Central memory CD8-positive, alpha-beta T cell (primary cell): ENCODE measurements at regions not wholly inside any gene's neighbourhood (a gene's known extent, or its start where the extent isn't known, plus 50 kb on each side); places are given as distances from the start of the nearest gene placed in this dataset.

Experiments used
- ATAC-seq: fragments of 150-1000 bp; cut with Tn5 transposase; replicated peaks from 2 replicates; pipeline ENCODE4 v1.10.0; 2022; ENCODE audit warnings: mild to moderate bottlenecking, moderate FRiP score, moderate number of reproducible peaks; ENCODE audit not compliant: poor library complexity, severe bottlenecking; ENCODE audit errors: extremely low read depth
- DNase-seq, 2 donors: peaks; one replicate each; pipeline ENCODE4 v3.0.0; 2021; ENCODE audit warnings: low spot score in 2 of 2
- H3K27ac Mint-ChIP-seq: one replicate; pipeline ENCODE4 v1.8.0; 2022; ENCODE audit warnings: low read depth, mild to moderate bottlenecking, moderate library complexity, mixed read lengths
- H3K27me3 Mint-ChIP-seq: one replicate; pipeline ENCODE4 v1.8.0; 2022; ENCODE audit warnings: mixed read lengths
- H3K36me3 Mint-ChIP-seq: one replicate; pipeline ENCODE4 v1.8.0; 2022; ENCODE audit warnings: mild to moderate bottlenecking, moderate library complexity, mixed read lengths; ENCODE audit not compliant: insufficient read depth
- H3K4me1 Mint-ChIP-seq: one replicate; pipeline ENCODE4 v1.8.0; 2022; ENCODE audit warnings: mixed read lengths
- H3K4me3 Mint-ChIP-seq: one replicate; pipeline ENCODE4 v1.8.0; 2022; ENCODE audit warnings: mild to moderate bottlenecking, moderate library complexity, mixed read lengths
- H3K9me3 Mint-ChIP-seq: one replicate; pipeline ENCODE4 v1.8.0; 2022; ENCODE audit warnings: mixed read lengths

- ATAC-seq: no peak
Observed at GRCh38 chr16:73846007-73846330, 450.6 kb upstream of the PSMD7 start.

GRCh38 chr16:73845238-73846006, 451.2 kb upstream of the PSMD7 start:
- Mint-ChIP-seq H3K4me3 (no peak overlapping the region), H3K27ac (no peak overlapping the region), H3K9me3 (peaks cover 6% of the 10 kb centered on the region), H3K36me3 (peaks cover 2% of the 10 kb centered on the region), H3K27me3 (no peaks in the 10 kb centered on the region), H3K4me1 (no peaks in the 10 kb centered on the region)
- DNase-seq (no peak), ATAC-seq (no peak)

More at GRCh38 chr16:73846007-73846330, 450.6 kb upstream of the PSMD7 start:
- no peaks in the 10 kb centered on the region for H3K4me1 Mint-ChIP-seq
- DNase-seq: no peak
- no peak overlapping the region for H3K27ac Mint-ChIP-seq
- peaks cover 6% of the 10 kb centered on the region for H3K9me3 Mint-ChIP-seq
- no peak overlapping the region for H3K4me3 Mint-ChIP-seq
- no peaks in the 10 kb centered on the region for H3K27me3 Mint-ChIP-seq
- H3K36me3 Mint-ChIP-seq: peaks cover 2% of the 10 kb centered on the region

GRCh38 chr16:73840728-73841127, 455.9 kb upstream of the PSMD7 start:
- H3K27me3 Mint-ChIP-seq: no peaks in the 10 kb centered on the region
- no peak for ATAC-seq
- no peak overlapping the region for H3K4me3 Mint-ChIP-seq
- H3K4me1 Mint-ChIP-seq: no peaks in the 10 kb centered on the region
- H3K36me3 Mint-ChIP-seq: no peaks in the 10 kb centered on the region
- DNase-seq: no peak
- H3K27ac Mint-ChIP-seq: no peak overlapping the region
- peaks cover 18% of the 10 kb centered on the region for H3K9me3 Mint-ChIP-seq

- Mint-ChIP-seq H3K4me3 (no peak overlapping the region), H3K4me1 (no peaks in the 10 kb centered on the region), H3K9me3 (no peaks in the 10 kb centered on the region), H3K27ac (no peak overlapping the region), H3K27me3 (no peaks in the 10 kb centered on the region), H3K36me3 (no peaks in the 10 kb centered on the region)
- ATAC-seq (no peak), DNase-seq (no peak)
Observed at GRCh38 chr16:73831220-73831619, 465.4 kb upstream of the PSMD7 start.

- DNase-seq (no peak), ATAC-seq (no peak)
- Mint-ChIP-seq H3K27me3 (no peaks in the 10 kb centered on the region), H3K27ac (no peak overlapping the region), H3K4me3 (no peak overlapping the region), H3K36me3 (no peaks in the 10 kb centered on the region), H3K4me1 (no peaks in the 10 kb centered on the region), H3K9me3 (peaks cover 5% of the 10 kb centered on the region)
Observed at GRCh38 chr16:73823205-73823849, 473.3 kb upstream of the PSMD7 start.

GRCh38 chr16:73817526-73818324, 478.9 kb upstream of the PSMD7 start:
- no peak for ATAC-seq
- Mint-ChIP-seq H3K9me3 (peaks cover 3% of the 10 kb centered on the region), H3K27ac (no peak overlapping the region)

GRCh38 chr16:73813527-73813926, 483.1 kb upstream of the PSMD7 start:
- no peaks in the 10 kb centered on the region for H3K36me3 Mint-ChIP-seq
- no peak overlapping the region for H3K4me3 Mint-ChIP-seq
- H3K4me1 Mint-ChIP-seq: no peaks in the 10 kb centered on the region
- peaks cover 6% of the 10 kb centered on the region for H3K9me3 Mint-ChIP-seq
- no peak for DNase-seq
- no peak overlapping the region for H3K27ac Mint-ChIP-seq
- ATAC-seq: no peak
- H3K27me3 Mint-ChIP-seq: no peaks in the 10 kb centered on the region

More at GRCh38 chr16:73817526-73818324, 478.9 kb upstream of the PSMD7 start:
- H3K4me1 Mint-ChIP-seq: no peaks in the 10 kb centered on the region
- H3K36me3 Mint-ChIP-seq: no peaks in the 10 kb centered on the region
- H3K4me3 Mint-ChIP-seq: no peak overlapping the region
- no peaks in the 10 kb centered on the region for H3K27me3 Mint-ChIP-seq
- no peak for DNase-seq

GRCh38 chr16:73804456-73804855, 492.2 kb upstream of the PSMD7 start:
- Mint-ChIP-seq H3K4me1 (no peaks in the 10 kb centered on the region), H3K9me3 (peaks cover 24% of the 10 kb centered on the region), H3K36me3 (no peaks in the 10 kb centered on the region), H3K27ac (no peak overlapping the region), H3K27me3 (no peaks in the 10 kb centered on the region), H3K4me3 (no peak overlapping the region)
- DNase-seq (no peak), ATAC-seq (no peak)

- Mint-ChIP-seq H3K36me3 (peaks cover 2% of the 10 kb centered on the region), H3K9me3 (peaks cover 23% of the 10 kb centered on the region), H3K27ac (no peak overlapping the region), H3K4me3 (no peak overlapping the region), H3K4me1 (no peaks in the 10 kb centered on the region), H3K27me3 (no peaks in the 10 kb centered on the region)
- DNase-seq (no peak), ATAC-seq (no peak)
Observed at GRCh38 chr16:73798471-73798870, 498.1 kb upstream of the PSMD7 start.

GRCh38 chr16:73797115-73797514, 499.5 kb upstream of the PSMD7 start:
- H3K27ac Mint-ChIP-seq: no peak overlapping the region
- DNase-seq: no peak
- H3K36me3 Mint-ChIP-seq: peaks cover 2% of the 10 kb centered on the region
- ATAC-seq: no peak
- peaks cover 23% of the 10 kb centered on the region for H3K9me3 Mint-ChIP-seq
- H3K4me1 Mint-ChIP-seq: no peaks in the 10 kb centered on the region
- no peak overlapping the region for H3K4me3 Mint-ChIP-seq
- H3K27me3 Mint-ChIP-seq: no peaks in the 10 kb centered on the region

GRCh38 chr16:73796241-73796640, 500.4 kb upstream of the PSMD7 start:
- DNase-seq (no peak), ATAC-seq (no peak)
- Mint-ChIP-seq H3K36me3 (peaks cover 2% of the 10 kb centered on the region), H3K4me3 (no peak overlapping the region), H3K4me1 (no peaks in the 10 kb centered on the region), H3K27me3 (no peaks in the 10 kb centered on the region), H3K27ac (no peak overlapping the region), H3K9me3 (peaks cover 23% of the 10 kb centered on the region)

- Mint-ChIP-seq H3K36me3 (peaks cover 2% of the 10 kb centered on the region), H3K9me3 (peaks cover 15% of the 10 kb centered on the region), H3K4me3 (no peak overlapping the region), H3K27me3 (no peaks in the 10 kb centered on the region), H3K4me1 (no peaks in the 10 kb centered on the region), H3K27ac (no peak overlapping the region)
- ATAC-seq: no peak
- DNase-seq: no peak
Observed at GRCh38 chr16:73794994-73795393, 501.6 kb upstream of the PSMD7 start.
